NCI-H1417 treated with DMSO at 0.1 percent for 48 hours (cell line): ENCODE measurements at regions not wholly inside any gene's neighbourhood (a gene's known extent, or its start where the extent isn't known, plus 50 kb on each side); places are given as distances from the start of the nearest gene placed in this dataset.
A peak's percentile ranks its signal among the peaks of the same experiment; 100 is the strongest.

Experiments
- DNase-seq: peaks from one replicate; lab custom pipeline; 2025; lab: John Stamatoyannopoulos, UW

- no peak for DNase-seq
These were observed 244.1 kb upstream of the RHOBTB1 start for GRCh38 chr10:61188101-61188500.

GRCh38 chr10:61187601-61188000 lies 243.6 kb upstream of the RHOBTB1 start:
- DNase-seq: no peak

DNA sequence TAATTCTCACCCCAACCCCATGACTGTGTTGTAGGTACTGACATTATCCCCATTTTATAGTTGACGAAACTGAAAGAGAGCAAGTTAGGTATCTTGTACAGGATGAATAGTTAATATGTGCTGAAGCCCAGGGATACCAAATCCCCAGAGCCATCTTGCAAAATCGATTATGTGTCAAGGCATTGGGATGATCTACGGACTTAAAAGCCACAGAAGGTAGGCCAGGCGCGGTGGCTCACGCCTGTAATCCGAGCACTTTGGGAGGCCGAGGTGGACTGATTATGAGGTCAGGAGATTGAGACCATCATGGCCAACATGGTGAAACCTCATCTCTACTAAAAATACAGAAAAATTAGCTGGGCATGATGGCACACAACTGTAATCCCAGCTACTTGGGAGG lies 242.4 kb upstream of the RHOBTB1 start:
- DNase-seq: no peak

GRCh38 chr10:61184429-61184828 lies 240.4 kb upstream of the RHOBTB1 start:
- no peak for DNase-seq

- no peak for DNase-seq
These were observed 240.0 kb upstream of the RHOBTB1 start for GRCh38 chr10:61183967-61184366.

GRCh38 chr10:61181832-61182231 lies 237.8 kb upstream of the RHOBTB1 start:
- no peak for DNase-seq

- peak; percentile 75 for DNase-seq
These were observed 235.8 kb upstream of the RHOBTB1 start for GRCh38 chr10:61179771-61180170.

- no peak for DNase-seq
These were observed 232.4 kb upstream of the RHOBTB1 start for GRCh38 chr10:61176424-61176823.

DNA sequence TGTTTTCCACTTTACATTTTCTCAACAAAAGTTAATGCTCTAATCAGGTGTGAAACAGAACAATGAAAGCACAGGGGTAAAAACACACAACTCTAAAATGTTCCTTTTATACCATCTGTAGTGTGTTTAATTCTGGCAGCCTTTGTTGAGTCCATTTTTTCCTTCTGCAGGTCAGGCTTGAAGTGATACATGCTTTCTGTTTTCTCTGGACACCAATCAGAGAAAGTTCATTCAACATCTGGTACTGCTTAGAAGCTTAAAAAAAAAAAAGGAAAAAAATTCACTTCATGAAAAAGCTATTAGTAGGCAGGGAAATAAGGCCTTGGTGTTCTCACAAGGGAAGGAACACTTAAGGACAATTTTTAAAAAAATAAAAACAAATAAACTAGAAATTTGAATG lies 231.3 kb upstream of the RHOBTB1 start:
- DNase-seq: no peak

DNA sequence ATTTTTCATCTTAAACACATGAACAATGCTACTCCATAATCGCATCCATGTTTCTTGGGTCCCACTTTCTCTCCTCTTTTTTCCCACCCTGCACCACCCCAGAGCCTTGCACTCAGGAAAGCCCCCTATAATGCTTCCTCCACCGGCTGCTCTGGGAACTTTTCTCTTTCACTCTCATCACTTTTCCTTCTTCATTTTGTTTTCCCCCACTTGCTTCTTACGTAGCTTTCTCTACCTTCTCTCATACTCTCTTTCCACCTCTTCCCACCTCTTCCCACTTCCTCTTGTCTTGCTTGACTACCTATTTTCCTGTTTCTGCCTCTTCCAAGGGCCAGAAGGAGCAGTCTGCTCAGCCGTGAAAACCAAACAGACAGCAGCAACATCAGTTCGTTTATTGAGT lies 229.5 kb upstream of the RHOBTB1 start:
- no peak for DNase-seq

DNA sequence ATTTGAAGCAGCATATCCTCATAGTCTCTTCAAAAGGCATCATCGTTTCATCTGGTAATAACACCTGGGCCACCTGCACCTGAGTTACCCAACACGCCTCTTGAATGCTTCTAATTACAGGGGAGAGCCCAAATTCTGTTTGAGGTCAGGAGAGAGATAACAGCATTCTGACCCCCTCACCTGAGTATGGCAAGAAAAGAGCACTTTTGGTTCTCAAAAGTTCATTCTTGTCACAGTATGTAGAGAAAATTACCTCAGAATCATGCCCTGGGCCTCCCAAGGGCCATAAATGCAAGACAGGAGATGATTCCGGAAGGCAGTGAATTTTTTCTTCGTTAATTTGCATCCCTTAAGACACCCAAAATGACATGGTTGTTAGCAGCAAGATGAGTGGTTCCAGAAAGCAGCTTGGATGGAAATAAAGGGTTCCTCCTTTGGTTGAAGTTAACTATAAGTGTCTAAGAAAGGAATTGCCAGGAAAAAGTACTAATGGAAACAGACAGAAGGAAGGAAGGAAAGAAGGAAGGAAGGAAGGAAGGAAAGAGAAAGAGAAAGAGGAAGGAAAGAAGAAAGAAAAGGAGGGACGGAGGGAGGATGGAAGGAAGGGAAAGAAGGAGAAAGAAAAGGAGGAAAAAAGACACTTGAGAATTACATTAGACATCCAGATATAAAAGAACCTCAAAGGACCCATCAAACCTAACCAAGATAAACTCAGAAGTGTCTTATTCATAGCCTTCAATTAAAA lies 228.4 kb upstream of the RHOBTB1 start:
- DNase-seq: no peak

GRCh38 chr10:61170594-61170993 lies 226.6 kb upstream of the RHOBTB1 start:
- no peak for DNase-seq

- DNase-seq: peak; percentile 41
These were observed 225.3 kb upstream of the RHOBTB1 start for GRCh38 chr10:61169294-61169693.

DNA sequence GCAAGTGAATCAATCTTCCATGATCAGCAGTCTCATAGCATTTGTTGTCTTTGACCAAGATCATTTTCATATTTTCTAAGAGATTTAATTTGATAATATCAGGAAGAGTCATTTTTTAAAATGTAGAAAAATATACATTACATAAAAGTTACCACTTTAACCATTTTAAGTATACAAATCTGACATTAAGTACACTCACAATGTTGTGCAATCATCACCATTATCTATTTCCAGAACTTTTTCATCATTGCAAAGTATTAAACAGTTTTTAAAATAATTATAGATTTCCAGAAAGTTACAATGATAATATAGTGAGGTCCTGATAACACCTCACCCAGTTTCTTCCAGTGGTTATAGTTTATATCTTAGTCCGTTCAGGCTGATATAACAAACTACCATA lies 222.5 kb upstream of the RHOBTB1 start:
- no peak for DNase-seq

- DNase-seq: no peak
These were observed 222.1 kb upstream of the RHOBTB1 start for GRCh38 chr10:61166065-61166464.

GRCh38 chr10:61164458-61165160 lies 220.6 kb upstream of the RHOBTB1 start:
- no peak for DNase-seq

- DNase-seq: no peak
These were observed 219.4 kb upstream of the RHOBTB1 start for GRCh38 chr10:61163403-61163802.

DNA sequence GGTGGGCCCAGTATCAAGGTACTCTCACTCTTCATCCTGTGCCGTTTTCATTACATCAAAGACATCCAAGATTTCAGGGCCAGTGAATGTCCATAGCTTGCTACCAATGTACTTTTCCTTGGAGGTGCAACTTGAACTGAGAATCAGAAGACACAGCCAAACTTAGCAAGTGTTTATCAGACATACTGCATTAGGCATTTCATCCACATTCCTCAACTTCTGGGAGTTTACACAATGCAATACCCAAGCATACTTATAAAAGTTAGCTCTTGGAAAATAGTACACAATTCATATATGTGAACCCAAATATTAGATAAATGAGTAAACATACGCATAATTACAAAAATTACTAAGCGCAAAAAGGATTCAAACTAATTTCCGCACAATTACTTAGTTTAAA lies 216.3 kb upstream of the RHOBTB1 start:
- DNase-seq: no peak

DNA sequence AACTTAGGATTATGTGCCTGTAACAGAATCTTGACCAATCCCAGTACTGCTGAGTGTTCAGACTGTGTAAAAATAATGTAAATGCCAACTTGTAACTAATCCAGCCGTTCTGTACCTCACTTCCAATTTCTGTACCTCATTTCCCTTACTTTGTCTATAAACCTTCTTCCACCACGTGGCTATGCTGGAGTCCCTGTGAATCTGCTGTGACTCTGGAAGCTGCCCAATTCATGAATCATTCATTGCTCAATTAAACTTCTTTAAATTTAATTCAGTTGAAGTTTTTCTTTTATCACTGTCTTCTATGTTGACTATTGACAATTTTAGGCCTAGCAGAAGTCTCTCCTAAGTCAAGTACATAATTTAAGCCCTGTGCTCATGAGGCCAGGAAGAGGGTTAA lies 215.3 kb upstream of the RHOBTB1 start:
- DNase-seq: no peak

GRCh38 chr10:61157182-61157581 lies 213.2 kb upstream of the RHOBTB1 start:
- DNase-seq: no peak

GRCh38 chr10:61153771-61154170 lies 209.8 kb upstream of the RHOBTB1 start:
- no peak for DNase-seq

DNA sequence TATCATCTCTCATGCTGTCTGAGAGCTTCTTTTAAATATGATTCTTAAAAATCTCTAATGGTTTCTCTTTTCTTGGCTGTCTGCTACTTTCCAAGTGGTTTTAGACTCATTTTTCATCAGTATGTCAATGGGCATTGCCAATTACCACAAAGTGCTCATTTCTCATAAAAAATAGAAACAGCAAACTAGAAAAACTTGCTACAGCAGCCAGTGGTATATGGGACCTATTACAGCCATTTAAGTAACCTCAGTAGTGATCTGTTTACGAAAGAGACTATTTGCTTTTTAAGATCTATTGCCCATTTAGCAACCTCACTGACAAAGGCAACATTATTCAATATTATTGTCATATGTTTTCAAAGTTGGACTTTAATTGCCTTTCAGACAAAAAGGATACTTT lies 207.1 kb upstream of the RHOBTB1 start:
- DNase-seq: no peak

GRCh38 chr10:61148451-61148850 lies 204.5 kb upstream of the RHOBTB1 start:
- DNase-seq: no peak

DNA sequence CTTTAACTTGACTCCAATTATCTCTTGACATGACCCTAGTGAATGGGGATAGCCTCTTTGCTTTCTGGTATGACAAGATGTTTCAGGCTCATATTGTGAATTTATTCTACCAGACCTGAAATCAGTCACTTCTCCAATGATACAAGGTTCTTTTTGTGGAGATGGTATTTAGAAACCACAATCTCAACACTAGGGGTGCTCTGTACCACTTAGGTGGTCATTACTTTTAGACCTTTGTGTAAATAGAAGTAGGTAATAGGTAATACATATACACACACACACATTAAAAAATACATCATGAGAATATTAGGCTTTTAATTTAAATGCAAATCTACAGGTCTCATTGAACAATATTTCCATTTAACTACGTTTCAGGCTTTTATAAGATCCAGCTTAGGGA lies 199.0 kb upstream of the RHOBTB1 start:
- DNase-seq: no peak
